SW480 (cell line): ENCODE measurements at regions not wholly inside any gene's neighbourhood (a gene's known extent, or its start where the extent isn't known, plus 50 kb on each side); places are given as distances from the start of the nearest gene placed in this dataset.

ENCODE experiments used
- DNase-seq: peaks from one replicate; pipeline ENCODE4 v3.0.0-alpha.2; 2016; ENCODE audit warnings: low spot score

- DNase-seq = no peak
These were observed 761.0 kb upstream of the CXADR start for GRCh38 chr21:16751695-16752474.

DNA sequence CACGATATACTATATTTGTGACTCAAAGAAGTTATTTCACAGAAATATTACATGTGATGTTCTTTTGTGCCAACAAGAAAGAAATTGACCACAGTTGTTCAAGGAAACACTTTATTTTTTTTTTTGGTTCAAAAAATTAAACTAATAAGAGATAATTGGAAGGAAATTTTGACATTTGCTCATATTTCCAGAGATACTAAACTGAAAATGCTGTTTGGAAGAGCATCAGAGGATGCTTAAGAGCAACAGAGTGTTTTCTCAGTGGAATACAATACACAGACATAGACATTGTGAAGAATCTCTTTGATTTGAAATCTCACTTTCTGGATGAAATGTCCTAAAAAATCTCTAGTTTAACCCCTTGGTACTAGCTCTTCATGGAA lies 760.4 kb upstream of the CXADR start:
- no peak for DNase-seq

DNA sequence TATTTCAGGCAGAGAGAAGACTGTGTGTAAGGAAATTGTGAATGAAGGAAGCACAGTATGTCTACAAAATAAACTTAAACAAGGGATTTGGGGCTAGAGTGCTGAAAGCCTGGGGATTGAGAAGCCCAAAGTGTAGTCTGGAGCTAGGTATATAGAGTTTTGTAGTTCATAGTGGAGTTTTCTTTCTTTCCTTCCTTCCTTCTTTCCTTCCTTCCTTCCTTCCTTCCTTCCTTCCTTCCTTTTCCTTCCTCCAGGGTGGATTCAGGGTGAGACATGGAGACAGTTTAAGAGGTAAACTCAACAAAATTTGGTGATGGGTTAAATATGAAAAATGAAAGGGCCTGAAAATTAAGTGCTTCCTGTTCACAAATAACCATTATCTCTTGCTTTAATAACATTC lies 757.8 kb upstream of the CXADR start:
- DNase-seq = no peak

DNA sequence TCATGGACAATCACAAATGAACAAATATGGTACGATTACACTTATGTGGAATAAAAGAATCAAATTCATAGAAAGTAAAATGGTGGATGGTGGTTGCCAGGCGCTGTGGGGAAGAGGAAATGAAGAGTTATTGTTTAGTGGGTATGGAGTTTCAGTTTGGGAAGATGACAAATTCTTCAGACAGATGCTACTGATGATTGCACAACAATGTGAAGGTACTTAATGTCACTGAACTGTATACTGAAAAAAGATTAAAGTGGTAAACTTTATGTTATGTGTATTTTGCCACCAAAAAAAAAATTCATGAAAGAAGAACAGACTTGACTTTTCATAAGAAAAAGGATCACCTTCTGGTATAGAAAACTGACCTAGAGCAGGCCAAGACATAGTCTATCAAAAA lies 745.6 kb upstream of the CXADR start:
- no peak for DNase-seq

DNA sequence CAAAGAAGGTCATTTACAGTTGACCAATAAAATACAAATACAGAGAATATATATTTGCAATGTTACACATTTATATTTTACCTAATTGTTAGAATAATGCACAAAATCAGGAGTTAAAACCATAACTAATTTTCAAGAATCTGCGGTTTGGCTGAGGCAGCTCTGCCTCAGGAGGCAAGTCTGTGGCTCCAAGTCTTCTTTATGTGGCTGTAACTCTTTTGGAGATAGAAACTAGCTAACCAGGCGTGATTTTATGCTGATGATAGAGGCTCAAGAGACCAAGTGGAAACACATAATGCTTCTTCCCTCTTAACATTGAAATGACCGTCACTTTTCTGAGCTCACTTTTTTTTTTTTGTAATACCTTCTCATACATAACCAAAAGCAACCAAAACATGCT lies 744.7 kb upstream of the CXADR start:
- DNase-seq = no peak

- no peak for DNase-seq
These were observed 742.6 kb upstream of the CXADR start for GRCh38 chr21:16770266-16770665.

- no peak for DNase-seq
These were observed 739.6 kb upstream of the CXADR start for GRCh38 chr21:16773206-16773605.

DNA sequence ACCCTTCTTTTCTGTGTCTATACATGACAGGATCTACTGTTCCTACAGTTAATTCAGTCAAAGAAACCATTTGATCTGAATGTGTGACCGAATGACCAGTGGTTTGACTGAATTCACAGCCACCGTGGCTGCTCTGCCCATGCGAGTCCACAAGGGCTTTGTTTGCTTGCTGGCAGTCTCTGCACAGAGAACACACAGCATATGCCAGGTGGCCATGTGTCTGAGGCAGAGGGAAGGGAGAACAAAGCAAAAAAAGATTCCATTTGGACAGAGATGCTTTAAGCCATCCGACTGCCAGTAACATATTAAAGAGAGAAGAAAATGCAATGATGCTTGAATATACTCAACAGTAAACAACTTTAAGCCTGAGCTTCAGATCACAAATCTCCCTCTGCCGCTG lies 737.8 kb upstream of the CXADR start:
- DNase-seq = no peak

- DNase-seq = no peak
These were observed 735.7 kb upstream of the CXADR start for GRCh38 chr21:16777041-16777720.

DNA sequence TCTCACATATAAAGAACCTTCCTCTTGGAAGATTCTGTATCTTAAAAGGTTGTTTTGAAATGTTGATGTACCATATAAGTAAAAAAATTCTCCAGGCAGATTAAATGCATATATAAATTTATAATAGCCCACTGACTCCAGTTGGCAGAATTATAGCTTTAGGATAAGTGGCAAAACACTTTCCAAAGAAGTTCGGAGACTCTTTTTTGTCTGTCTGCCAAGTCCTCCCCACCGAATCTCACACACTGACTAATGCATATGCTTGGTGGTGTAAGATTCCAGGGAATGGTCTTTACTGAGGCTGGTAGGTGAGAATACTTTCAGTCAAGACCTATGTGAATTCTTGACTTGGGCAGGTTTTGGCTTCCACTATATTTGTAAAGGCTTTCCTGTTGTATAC lies 724.3 kb upstream of the CXADR start:
- no peak for DNase-seq

DNA sequence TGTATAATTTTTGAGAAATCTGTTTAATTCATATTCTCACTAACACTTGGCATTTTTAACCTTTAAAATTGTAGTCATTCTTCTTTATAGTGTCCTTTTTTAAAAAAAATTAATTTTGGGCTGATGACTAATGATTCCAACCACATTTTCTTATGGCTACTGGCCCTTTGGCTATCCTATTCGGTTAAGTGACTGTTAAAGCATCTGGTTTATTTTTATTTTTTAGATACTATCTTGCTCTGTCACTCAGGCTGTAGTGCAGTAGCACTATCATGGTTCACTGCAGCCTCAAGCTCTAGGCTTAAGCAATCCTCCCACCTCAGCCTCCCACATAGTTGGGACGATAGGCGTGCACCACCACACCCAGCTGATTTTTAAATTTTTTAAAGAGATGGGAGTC lies 723.2 kb upstream of the CXADR start:
- no peak for DNase-seq

DNA sequence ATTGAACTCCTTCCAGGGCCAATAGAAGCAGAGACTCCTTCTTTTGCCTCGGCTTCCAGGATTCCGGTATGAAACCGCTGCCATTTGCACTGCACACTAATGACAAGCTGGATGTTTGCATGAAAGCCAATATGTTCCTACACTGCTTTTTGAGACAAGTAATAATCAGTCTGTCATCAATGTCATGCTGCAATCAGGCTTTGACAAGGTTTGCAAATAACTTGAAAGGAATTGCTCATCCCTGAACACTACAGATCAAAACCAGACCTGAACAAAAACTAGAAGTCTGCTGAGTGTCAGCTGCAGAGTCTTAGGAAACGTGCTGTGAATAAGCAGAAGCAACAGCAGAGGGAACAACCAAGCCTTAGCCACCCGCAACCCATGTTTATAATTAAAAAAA lies 720.7 kb upstream of the CXADR start:
- no peak for DNase-seq

GRCh38 chr21:16794950-16795349 lies 717.9 kb upstream of the CXADR start:
- no peak for DNase-seq

- no peak for DNase-seq
These were observed 716.1 kb upstream of the CXADR start for GRCh38 chr21:16796776-16797175.

DNA sequence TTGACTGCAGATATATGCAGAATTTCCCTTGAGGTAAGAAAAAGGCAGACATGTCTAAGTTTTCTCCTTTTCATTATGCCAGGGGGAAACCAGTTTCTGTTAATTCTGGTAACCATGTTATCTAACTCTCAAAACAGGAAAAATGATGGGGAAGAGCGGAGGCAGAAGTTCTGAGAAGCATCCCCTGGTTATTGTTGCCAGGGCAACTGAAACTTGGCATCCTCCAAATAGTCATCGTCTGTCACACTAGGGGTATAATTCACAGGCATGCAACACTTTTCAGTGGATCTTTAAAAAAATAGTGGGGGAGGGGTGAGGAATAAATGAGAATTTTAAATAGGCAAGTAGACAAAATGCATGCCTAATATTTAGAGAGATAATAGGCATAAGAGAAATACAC lies 715.3 kb upstream of the CXADR start:
- DNase-seq = no peak

GRCh38 chr21:16797966-16798365 lies 714.9 kb upstream of the CXADR start:
- DNase-seq = no peak

DNA sequence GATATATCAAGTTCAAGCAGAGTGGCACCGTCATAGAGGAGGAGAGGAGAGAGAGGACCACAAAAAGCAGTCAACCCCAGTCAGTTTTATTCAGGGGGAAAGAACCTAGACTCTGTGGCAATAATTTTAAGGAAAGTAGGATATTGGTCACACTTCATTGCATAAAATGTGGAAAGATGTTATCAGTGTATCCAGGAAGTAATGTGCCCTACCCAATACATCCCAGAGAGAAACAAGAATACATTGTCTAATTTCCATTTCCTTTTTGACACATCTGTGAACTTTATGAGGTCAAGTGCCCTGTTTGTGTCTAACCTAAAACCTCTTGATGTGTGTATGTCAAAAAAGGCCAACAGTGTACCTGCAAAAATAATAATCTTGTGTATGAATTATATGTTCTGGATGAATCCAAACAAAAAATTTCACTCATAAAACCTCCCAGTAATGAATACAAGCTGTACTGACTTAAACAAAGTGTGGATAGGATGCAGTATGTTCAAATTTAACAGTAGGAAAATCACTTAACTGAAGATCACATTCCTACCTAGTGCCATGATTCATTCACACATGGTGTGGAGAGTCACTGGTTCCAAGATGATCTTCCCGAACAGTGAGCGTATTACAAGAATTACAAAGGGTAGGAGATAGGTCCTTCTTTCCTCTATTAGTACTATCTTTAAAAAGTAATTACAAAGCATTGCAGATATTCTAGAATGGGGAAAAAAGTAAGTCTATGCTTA lies 712.1 kb upstream of the CXADR start:
- no peak for DNase-seq

DNA sequence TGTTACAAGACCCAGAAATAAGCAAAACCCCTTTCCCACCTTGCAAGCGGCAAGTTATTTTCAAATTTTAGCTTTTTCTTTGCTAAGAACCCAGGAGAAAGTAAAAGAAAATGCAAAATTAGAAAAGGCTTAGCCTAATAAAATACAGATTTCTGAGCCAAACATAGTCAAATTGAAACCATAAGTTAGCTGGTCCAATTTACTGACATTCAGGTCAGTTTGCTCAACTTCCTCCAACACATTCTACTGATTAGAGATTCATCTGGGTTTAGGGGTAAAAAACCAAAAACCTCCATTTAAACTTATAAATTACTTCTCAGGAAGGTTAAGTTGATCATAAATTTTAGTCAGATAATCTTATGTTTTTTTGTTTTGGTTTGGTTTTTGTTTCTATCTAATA lies 701.8 kb upstream of the CXADR start:
- DNase-seq = no peak

DNA sequence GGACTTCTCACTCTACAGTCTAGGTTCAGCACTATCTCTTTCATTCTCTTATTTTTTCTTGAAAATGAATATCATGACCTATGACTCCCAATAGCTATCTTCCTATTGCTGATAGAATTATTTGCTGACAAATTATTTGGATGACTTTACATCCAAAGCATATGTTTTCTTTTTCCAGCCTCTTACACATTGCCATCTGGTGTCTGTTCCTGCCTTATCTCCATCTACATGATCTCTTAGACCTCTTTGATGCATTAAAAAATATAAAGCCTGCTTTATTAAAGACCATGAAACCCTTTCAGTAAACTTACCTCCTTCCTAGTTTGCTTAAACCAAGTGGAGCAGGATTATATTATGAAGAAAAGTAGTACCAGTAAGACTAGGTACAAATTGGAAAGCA lies 700.9 kb upstream of the CXADR start:
- DNase-seq = no peak

- DNase-seq = no peak
These were observed 697.6 kb upstream of the CXADR start for GRCh38 chr21:16815243-16815642.

- DNase-seq = no peak
These were observed 691.3 kb upstream of the CXADR start for GRCh38 chr21:16821588-16821987.

- no peak for DNase-seq
These were observed 683.3 kb upstream of the CXADR start for GRCh38 chr21:16829532-16829931.

DNA sequence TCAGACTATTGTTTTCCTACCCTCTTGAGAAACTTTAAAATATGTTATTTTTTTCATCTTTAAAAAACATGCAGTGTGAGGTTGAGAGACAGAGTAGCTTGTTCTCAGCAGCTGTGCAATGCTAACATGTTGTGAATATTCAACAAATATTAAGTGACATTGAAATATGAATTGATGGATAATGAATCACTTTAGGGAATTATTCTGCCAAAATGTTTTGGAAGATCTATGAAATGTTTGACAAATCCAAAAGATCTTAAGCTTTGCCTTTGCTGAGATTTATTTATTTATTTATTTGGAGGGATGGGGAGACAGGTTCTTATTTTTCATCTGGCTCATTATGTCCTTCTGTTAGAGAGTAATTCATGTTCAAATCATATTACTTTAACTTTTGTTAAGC lies 680.1 kb upstream of the CXADR start:
- DNase-seq = no peak
